ENCODE measurements at regions not wholly inside any gene's neighbourhood (a gene's known extent, or its start where the extent isn't known, plus 50 kb on each side); places are given as distances from the start of the nearest gene placed in this dataset.

- DNase-seq (ENCODE audit: low read depth in 1 of 2, low spot score in 1 of 2), result no peak
These were observed 320.7 kb downstream of the AJAP1 start for GRCh38 chr1:4974981-4975685.

DNA sequence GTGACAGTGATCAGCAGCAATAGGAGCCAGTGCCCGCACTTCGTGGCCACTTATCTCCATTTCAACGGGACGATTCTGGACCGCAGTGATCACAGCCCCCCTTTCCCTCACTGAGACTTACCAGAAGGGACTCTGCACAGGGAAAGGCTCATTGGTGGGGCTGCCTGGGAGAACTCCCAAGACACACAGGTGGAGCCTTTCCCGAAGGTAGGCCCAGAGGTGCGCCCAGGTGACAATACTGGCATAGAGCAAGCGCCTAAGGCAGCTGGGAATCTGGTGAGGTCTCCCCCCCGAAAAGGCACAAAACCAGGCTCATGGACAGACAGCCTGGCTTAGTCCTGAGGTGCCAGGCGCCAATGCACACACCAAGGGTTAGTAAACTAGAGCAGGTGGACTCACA, 318.9 kb downstream of the AJAP1 start:
- DNase-seq (ENCODE audit: low read depth in 1 of 2, low spot score in 1 of 2), result no peak

DNA sequence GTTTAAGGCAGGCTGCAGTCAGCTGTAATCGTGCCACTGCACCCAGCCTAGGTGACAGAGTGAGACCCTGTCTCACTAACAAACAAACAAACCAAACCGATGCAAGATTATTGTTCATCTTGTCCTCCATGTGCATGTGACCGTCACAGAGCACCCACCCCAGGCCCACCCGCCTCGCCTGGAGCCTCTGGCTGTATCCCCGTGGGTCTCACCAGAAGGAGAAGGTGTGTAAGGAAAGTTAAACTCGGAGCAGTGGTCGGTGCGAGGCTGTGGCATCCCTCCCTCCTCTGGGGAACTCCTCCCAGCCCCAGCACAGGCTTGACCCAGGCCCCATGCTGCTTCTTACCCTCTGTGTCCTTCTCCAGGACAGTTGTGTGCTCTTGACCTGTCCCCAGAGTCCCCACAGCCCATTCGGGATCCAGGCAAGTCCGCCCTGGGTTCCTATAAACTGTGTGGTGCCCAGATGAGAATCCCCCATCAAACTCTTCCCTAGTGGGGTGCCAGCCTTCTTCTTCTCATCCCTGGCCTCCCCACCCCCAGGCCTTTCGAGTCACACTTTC, 318.4 kb downstream of the AJAP1 start:
- DNase-seq (ENCODE audit: low read depth in 1 of 2, low spot score in 1 of 2), result no peak

GRCh38 chr1:4971666-4972065, 317.3 kb downstream of the AJAP1 start:
- DNase-seq (ENCODE audit: low read depth in 1 of 2, low spot score in 1 of 2), result no peak

DNA sequence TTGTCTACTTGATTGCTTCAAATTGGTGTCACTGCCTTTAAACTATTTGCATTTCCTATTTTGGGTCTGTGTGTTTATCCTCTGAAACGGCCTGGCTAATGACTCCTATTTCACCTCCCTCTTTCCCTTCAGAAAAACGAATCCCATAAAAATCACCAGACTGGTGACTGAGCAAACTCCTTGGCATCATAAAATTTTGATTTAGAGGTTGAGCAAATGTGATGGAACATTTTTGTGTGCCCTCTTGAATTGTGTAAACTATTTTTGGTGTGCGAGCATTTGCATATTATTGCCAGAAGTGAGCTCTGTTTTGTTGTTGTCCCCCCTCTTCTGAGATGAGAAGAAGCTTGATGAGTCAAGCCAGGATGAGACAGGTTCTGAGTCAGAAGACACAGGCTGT, 316.1 kb downstream of the AJAP1 start:
- no peak for DNase-seq (ENCODE audit: low read depth in 1 of 2, low spot score in 1 of 2)

- DNase-seq (ENCODE audit: low read depth in 1 of 2, low spot score in 1 of 2), result no peak
These were observed 315.2 kb downstream of the AJAP1 start for GRCh38 chr1:4969556-4970129.

GRCh38 chr1:4965346-4966075, 311.1 kb downstream of the AJAP1 start:
- DNase-seq (ENCODE audit: low read depth in 1 of 2, low spot score in 1 of 2), result no peak

DNA sequence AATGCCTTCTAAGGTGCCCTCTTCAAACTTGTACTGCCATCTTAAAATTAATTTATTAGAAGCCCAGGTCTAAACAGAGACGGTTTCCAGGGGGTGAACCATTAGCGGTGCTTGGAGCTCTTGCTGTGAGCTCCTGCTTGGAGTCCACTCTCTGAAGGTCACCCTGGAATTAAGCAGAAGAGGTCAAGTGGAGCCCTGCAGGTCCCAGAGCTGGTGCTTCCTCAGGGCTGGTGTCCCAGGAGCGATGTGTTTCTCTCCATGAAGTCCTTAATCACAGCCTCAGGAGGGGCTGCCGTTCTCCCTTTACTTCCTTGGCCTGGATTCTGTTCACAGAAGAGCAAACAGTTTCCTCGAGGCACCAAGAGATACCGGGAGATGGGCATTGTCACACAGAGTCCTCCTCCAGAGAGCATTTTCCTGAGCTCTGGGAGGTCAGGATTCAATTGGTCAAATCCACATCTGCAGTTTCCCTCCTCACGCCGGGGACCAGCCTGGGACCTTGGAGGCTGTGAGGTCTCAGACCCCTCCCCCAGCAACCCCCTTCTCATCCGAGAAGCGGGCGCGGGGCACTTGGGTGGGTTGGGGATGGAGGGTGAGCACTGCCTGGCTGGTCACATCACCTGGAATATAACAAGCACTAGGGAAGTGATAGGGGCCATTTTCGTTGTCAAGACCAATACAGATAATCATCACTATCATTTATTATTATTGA, 310.4 kb downstream of the AJAP1 start:
- DNase-seq (ENCODE audit: low read depth in 1 of 2, low spot score in 1 of 2), result no peak

DNA sequence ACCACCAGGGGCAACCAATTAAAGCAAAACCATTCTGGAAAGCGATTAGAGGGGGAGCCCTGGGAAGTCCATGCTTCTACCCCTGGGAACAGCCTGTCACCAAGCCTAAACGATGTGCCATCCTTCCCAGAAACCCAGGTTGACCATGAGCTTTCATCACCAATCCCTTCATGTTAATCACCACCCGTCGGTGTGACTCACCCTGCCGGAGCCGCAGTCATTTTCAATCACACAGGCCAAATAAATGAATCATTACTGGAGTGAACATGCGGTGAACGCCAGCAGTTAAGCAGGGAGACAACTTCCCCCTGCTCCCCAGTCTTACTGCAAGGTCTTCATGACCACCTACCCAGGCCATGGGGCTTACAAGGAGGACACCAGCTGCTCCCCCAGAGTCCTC, 308.8 kb downstream of the AJAP1 start:
- DNase-seq (ENCODE audit: low read depth in 1 of 2, low spot score in 1 of 2), result no peak

GRCh38 chr1:4962836-4963235, 308.4 kb downstream of the AJAP1 start:
- no peak for DNase-seq (ENCODE audit: low read depth in 1 of 2, low spot score in 1 of 2)

DNA sequence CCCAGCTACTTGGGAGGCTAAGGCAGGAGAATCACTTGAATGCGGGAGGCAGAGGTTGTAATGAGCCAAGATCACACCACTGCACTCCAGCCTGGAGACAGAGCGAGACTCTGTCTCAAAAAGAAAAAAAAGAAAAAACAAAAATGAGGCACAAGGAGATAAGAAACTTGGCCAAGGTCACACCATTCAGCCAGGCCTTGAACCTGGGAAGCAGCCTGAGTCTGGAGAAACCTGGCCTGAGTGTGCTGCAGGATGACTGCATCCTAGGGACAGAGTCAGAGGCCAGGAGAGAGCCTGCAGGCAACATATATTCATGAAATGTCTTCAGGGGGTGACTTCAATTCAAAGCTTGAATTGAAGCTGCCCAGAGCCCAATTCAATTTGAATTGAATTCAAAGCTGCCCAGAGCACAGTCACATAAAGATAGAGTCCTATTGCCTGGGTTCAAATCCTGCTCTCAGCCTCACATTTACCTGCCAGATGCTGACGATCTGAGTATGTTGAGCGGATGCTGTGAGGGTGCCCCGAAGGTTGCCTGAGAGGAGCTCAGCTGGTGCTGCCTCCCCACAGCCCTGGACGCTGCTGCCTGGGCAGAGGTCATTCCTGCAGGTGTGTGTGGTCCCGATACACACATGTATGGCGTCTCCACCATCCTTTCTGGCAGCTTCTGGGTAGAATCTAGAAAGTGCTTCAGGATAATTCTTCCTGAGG, 307.7 kb downstream of the AJAP1 start:
- DNase-seq (ENCODE audit: low read depth in 1 of 2, low spot score in 1 of 2), result no peak

- no peak for DNase-seq (ENCODE audit: low read depth in 1 of 2, low spot score in 1 of 2)
These were observed 306.5 kb downstream of the AJAP1 start for GRCh38 chr1:4960782-4961475.

- no peak for DNase-seq (ENCODE audit: low read depth in 1 of 2, low spot score in 1 of 2)
These were observed 305.9 kb downstream of the AJAP1 start for GRCh38 chr1:4960336-4960735.

GRCh38 chr1:4959216-4959615, 304.8 kb downstream of the AJAP1 start:
- no peak for DNase-seq (ENCODE audit: low read depth in 1 of 2, low spot score in 1 of 2)

GRCh38 chr1:4957027-4957426, 302.6 kb downstream of the AJAP1 start:
- DNase-seq (ENCODE audit: low read depth in 1 of 2, low spot score in 1 of 2), result no peak

GRCh38 chr1:4954392-4954791, 300.0 kb downstream of the AJAP1 start:
- no peak for DNase-seq (ENCODE audit: low read depth in 1 of 2, low spot score in 1 of 2)

- no peak for DNase-seq (ENCODE audit: low read depth in 1 of 2, low spot score in 1 of 2)
These were observed 297.2 kb downstream of the AJAP1 start for GRCh38 chr1:4951601-4952000.

GRCh38 chr1:4946343-4946742, 291.9 kb downstream of the AJAP1 start:
- DNase-seq (ENCODE audit: low read depth in 1 of 2, low spot score in 1 of 2), result no peak

DNA sequence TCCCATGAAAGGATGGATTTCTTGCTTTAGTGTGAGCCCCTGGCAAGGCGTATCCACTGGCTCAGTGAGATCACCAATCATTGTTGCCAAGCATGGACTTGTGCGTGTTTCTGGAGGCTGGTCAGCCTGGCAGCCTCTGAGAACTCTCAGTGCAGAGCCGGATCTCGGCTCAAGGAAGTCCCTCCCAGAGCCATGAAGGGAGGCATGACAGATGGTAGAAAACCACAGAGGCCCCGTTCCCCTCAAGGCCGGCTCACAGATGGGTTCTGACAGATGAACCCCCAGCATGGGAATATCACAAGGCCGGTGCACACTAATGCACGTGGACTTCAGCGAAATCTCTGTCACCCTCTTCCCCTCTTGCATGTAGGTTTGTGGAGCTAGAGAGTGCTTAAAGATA, 290.5 kb downstream of the AJAP1 start:
- DNase-seq (ENCODE audit: low read depth in 1 of 2, low spot score in 1 of 2), result no peak

DNA sequence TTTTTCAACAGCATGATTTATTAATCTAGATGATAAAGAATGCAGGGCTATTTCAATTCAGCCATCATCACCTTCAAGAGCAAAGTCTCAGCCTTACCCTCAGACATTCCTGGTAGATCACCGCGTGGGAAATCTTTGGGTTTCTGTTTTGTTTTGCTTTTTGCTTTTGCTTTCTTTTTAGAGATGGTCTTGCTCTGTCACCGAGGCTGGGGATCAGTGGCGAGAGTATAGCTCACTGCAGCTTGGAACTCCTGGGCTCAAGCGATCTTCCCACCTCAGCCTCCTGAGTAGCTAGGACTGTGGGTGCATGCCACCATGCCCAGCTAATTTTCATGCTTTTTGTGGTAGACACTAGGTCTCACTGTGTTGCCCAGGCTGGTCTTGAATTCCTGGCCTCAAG, 289.7 kb downstream of the AJAP1 start:
- DNase-seq (ENCODE audit: low read depth in 1 of 2, low spot score in 1 of 2), result no peak
